A673 (cell line): ENCODE measurements at regions not wholly inside any gene's neighbourhood (a gene's known extent, or its start where the extent isn't known, plus 50 kb on each side); places are given as distances from the start of the nearest gene placed in this dataset.
A peak's percentile ranks its signal among the peaks of the same experiment; 100 is the strongest.

ENCODE experiments used
- BruUV-seq: library from RNA; stranded (reverse); fragments of 400-500 nt; replicated peaks from 2 replicates; lab custom pipeline; 2021; lab: Mats Ljungman, UMichigan
- CTCF ChIA-PET: fragments of 300-600 bp; sonication (Branson Sonifier 250); formaldehyde crosslinking; loops from one replicate; lab custom pipeline; 2022; ENCODE audit warnings: antibody characterized with exemption; lab: Charles Lee
- POLR2A ChIA-PET: fragments of 300-600 bp; sonication (Branson Sonifier 250); formaldehyde crosslinking; loops from one replicate; lab custom pipeline; 2022; ENCODE audit warnings: antibody characterized with exemption; ENCODE audit not compliant: low non-redundant PET; lab: Charles Lee
- DNase-seq: peaks from one replicate; pipeline ENCODE4 v3.0.0-alpha.2; 2015; ENCODE audit warnings: low spot score
- H3K27ac ChIP-seq: fragments of 200-600 bp; sonication (generic); 2 replicates; pipeline ENCODE4 v1.5.1; 2016; ENCODE audit warnings: mixed run types, low read depth, mild to moderate bottlenecking, mixed read lengths, antibody characterized with exemption, low read length; ENCODE audit not compliant: poor library complexity, severe bottlenecking
- H3K27me3 ChIP-seq: fragments of 200-600 bp; sonication (generic); replicated peaks from 2 replicates; pipeline ENCODE4 v1.6.1; 2017; ENCODE audit warnings: mixed run types, low read depth, mild to moderate bottlenecking, mixed read lengths, antibody characterized with exemption, low read length; ENCODE audit not compliant: insufficient read depth, poor library complexity
- H3K36me3 ChIP-seq: fragments of 200-600 bp; sonication (generic); 2 replicates; pipeline ENCODE4 v1.6.1; 2016; ENCODE audit warnings: mixed run types, mild to moderate bottlenecking, mixed read lengths, antibody characterized with exemption, low read length; ENCODE audit not compliant: insufficient read depth, poor library complexity, severe bottlenecking
- H3K4me1 ChIP-seq: fragments of 200-600 bp; sonication (generic); 2 replicates; pipeline ENCODE4 v1.6.1; 2017; ENCODE audit warnings: mixed run types, mild to moderate bottlenecking, mixed read lengths, antibody characterized with exemption, low read length; ENCODE audit not compliant: insufficient read depth, poor library complexity, severe bottlenecking
- H3K4me3 ChIP-seq: fragments of 200-600 bp; sonication (generic); 2 replicates; pipeline ENCODE4 v1.5.1; 2016; ENCODE audit warnings: low read depth, mixed run types, mild to moderate bottlenecking, mixed read lengths, low read length; ENCODE audit not compliant: poor library complexity, severe bottlenecking
- H3K9me3 ChIP-seq: fragments of 200-600 bp; sonication (generic); 2 replicates; pipeline ENCODE4 v1.6.1; 2016; ENCODE audit warnings: mixed run types, low read depth, mild to moderate bottlenecking, mixed read lengths, antibody characterized with exemption, low read length; ENCODE audit not compliant: poor library complexity, severe bottlenecking
- CTCF ChIP-seq: fragments of 300-800, 200-600 bp; sonication (generic); conservative IDR thresholded peaks from 2 replicates; pipeline ENCODE4 v1.5.1; 2017; ENCODE audit warnings: low read depth, mild to moderate bottlenecking, antibody characterized with exemption, low read length, moderate library complexity, mixed read lengths
- EZH2 ChIP-seq: fragments of 200-600 bp; sonication (generic); IDR thresholded peaks from 2 replicates; pipeline ENCODE4 v1.6.1; 2017; ENCODE audit warnings: borderline replicate concordance, low read depth, mild to moderate bottlenecking, mixed read lengths, antibody characterized with exemption, low read length; ENCODE audit not compliant: poor library complexity, severe bottlenecking
- intact Hi-C: fragments of 100-400 bp; cut with micrococcal nuclease; formaldehyde crosslinking; loops from one replicate; pipeline ENCODE4 v1.10.0; 2022; ENCODE audit not compliant: unreplicated experiment

- ChIA-PET CTCF (no interaction called here), POLR2A (no interaction called here)
- peak overlapping the region; percentile 54 for H3K27ac ChIP-seq
- no peak for DNase-seq
- H3K4me3 ChIP-seq = no peak overlapping the region
- no peaks in the 10 kb centered on the region for H3K9me3 ChIP-seq
- BruUV-seq = no TSS peak
- no peaks in the 10 kb centered on the region for H3K36me3 ChIP-seq
- TF ChIP-seq CTCF (no peak), EZH2 (no peak)
- H3K4me1 ChIP-seq = peaks cover 9% of the 10 kb centered on the region
- no peaks in the 10 kb centered on the region for H3K27me3 ChIP-seq
- intact Hi-C loops = loop anchor here (5.0 kb wide), 1 partner anchor 80 kb away; no protein-coding TSS in a partner anchor
Measured at GRCh38 chr10:4687397-4687796, 138.6 kb upstream of the AKR1E2 start.

GRCh38 chr10:4686644-4686996 is 139.4 kb upstream of the AKR1E2 start:
- Histone ChIP-seq H3K27me3 (no peaks in the 10 kb centered on the region), H3K9me3 (no peaks in the 10 kb centered on the region), H3K27ac (no peak overlapping the region), H3K4me1 (peaks cover 7% of the 10 kb centered on the region), H3K4me3 (no peak overlapping the region), H3K36me3 (no peaks in the 10 kb centered on the region)
- ChIA-PET POLR2A (no interaction called here), CTCF (no interaction called here)
- no TSS peak for BruUV-seq
- intact Hi-C loops = loop anchor here (5.0 kb wide), 1 partner anchor 81 kb away; no protein-coding TSS in a partner anchor
- DNase-seq = no peak
- no peak for TF ChIP-seq CTCF
- TF ChIP-seq EZH2 = no peak

GRCh38 chr10:4685904-4686643 is 139.9 kb upstream of the AKR1E2 start:
- H3K27me3 ChIP-seq = no peaks in the 10 kb centered on the region
- H3K27ac ChIP-seq = no peak overlapping the region
- BruUV-seq = no TSS peak
- no peak for DNase-seq
- H3K36me3 ChIP-seq = no peaks in the 10 kb centered on the region
- peaks cover 7% of the 10 kb centered on the region for H3K4me1 ChIP-seq
- intact Hi-C loops = loop anchor here (5.0 kb wide), 1 partner anchor 81 kb away; no protein-coding TSS in a partner anchor
- no peaks in the 10 kb centered on the region for H3K9me3 ChIP-seq
- H3K4me3 ChIP-seq = no peak overlapping the region
- ChIA-PET POLR2A (no interaction called here), CTCF (no interaction called here)
- TF ChIP-seq EZH2 = no peak
- no peak for TF ChIP-seq CTCF
